HPDE6-E6E7 (cell line): ENCODE measurements at regions not wholly inside any gene's neighbourhood (a gene's known extent, or its start where the extent isn't known, plus 50 kb on each side); places are given as distances from the start of the nearest gene placed in this dataset.
"Not testable (repeated sequence)": the region's sequence is repeated elsewhere in the genome, so short reads cannot be mapped to it uniquely, and the experiment has no call there.

Experiments used
- DNase-seq: peaks from one replicate; pipeline ENCODE4 v3.0.0; 2011; ENCODE audit warnings: missing footprints; ENCODE audit errors: extremely low spot score

DNA sequence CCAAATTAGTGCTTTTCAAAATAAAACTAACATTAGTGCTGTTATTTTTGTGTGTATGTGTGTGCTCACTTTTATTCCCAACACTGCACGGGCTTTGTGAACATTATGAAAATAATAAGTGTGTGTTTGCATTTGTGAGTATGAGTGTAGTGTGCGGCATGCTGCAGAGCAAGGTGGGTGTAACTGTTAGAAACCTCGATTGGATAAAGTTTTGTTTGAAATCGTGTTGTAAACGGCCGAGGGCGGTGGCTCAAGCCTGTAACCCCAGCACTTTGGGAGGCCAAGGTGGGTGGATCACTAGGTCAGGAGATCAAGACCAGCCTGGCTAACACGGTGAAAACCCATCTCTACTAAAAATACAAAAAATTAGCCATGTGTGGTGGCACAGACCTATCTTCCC lies 352.0 kb downstream of the MDFIC start:
- DNase-seq = not testable (repeated sequence)

DNA sequence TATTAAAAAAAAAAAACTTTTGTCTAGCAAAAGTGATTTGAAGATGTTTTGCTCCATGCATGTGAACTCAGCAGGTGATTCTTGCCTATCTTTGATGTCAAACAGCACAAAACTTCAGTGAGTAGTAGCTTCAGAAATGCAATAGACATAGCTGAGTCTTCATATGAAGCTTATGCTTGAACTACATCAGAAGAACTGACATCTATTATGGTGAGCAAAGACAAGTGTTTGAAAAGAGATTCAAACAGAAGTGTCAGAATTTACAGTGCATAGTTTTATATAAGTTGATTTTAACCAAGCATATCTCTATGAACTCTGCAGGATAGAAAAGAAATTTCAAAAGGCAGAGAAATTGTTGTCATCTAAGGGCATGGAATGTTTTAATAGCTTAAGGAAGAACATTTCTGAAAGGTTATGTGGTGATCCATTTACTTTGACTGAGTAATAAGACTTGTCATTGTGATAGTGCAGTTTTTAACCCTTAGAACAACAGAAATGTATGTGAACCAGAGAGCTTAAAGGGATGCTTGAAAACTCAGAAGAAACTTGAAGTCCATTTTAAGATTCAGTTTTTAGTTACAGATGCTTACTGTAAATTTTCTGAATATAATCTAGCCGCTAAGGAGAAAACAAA lies 351.4 kb downstream of the MDFIC start:
- no peak for DNase-seq

DNA sequence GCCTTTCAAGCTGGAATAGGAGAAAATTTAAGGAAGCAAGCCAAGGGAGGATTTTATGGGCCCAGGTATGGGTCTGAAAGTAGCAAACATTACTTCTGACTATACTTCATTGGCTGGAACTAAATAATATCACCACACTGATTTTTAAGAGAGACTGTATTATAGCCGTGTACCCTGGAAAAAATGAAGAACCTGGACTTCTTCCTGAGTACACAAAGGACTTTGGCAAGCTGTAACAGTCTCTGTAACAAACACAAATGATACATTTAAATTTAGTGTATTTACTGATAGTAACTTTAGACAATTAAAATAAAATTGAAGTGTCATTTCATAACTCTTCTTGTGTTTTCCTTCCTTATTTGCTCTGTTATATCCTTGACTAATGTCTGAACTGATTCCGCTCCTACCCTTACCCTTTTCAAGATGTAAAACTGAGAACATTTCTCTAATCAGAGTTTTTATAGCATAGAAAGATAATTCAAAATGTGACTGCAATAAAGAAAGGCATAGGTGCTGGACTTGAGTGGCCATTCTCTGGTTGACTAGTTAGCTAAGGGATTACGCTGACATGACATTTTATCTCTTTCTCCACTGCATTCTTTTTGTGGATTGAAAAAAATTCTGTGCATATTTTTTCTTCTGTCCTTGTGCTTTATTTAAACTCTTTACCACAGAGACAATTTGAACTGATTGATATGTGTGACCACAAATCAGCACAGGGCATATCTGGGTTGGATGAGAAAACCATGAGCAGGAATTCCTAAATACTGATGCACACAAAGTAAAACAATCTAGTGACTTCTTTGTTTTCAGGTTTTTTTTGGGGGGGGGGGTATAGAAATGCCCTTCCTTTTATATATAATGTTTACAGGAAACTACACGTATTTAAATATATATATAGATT lies 349.7 kb downstream of the MDFIC start:
- no peak for DNase-seq

DNA sequence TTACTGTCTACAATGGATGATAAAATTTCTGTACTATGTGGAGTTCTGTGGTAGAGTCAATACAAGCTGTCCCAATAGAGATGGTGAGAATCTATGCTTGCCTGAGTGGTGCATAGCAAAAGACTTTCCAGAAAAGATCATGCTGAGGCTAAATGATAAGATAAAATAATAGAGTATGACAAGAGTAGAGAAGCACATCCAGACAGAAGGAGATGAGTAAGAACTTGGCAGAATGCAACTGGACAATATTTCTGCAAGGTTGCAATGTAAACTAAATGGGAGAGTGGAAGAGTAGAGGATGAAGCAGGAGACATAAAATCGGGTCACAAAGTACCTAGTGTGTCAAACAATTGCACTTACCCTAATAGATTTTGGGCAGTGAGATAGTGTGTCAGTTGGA lies 347.6 kb downstream of the MDFIC start:
- DNase-seq = no peak

DNA sequence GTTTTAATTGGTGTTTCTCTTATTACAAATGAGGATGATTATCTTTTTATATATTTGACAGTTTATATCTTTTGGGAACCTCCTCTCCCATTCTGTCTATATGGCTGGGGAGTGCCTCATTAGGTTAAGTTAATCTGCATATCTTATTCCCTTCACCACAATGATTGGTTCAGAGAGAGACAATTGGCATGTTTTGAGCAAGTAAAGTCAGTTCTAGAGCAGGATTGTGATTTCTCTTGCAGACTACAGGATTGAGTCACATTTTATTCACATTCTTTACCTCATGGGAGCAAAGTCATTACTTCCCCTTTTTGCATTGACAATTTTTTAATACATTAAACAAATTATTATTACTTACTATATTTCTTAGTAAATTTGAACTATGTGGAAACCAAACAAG lies 345.6 kb downstream of the MDFIC start:
- DNase-seq = no peak

DNA sequence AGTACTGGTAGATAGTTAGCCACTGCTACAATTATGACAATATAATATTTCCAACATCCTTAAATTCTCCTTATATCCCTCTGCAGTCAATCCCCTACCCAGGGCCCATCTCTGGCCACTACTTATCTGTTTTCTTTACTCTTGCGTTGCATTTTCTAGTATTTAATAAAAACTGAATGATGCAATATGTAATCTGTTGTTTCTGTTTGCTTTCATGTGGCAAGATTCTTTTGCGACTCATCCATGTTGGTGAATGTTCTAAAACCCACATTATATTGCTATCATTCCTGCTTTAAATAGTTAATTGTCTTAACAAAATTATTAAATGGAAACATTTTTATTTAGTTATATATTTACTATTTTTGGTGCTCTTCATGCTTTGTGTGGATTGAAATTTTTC lies 338.5 kb downstream of the MDFIC start:
- DNase-seq = no peak

DNA sequence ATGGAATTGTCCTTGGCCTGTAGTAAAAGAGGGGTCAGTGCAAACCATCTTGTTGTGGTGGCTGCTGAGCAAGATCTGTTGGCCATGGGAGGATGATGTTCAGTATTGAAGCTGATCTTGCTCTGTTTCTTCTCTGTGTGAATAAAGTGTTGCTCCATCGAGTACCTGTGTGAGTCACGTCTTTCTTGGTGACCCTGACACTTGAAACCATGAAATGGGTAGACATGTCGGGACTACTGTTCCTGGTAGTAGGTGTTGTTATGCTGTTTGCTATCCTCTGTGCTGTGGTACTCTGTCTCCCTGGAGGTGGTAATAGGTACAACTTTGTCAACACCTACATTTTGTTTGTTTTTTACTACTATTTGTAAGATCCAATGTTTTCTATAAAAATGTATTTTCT lies 330.6 kb downstream of the MDFIC start:
- DNase-seq = peak; percentile 7

DNA sequence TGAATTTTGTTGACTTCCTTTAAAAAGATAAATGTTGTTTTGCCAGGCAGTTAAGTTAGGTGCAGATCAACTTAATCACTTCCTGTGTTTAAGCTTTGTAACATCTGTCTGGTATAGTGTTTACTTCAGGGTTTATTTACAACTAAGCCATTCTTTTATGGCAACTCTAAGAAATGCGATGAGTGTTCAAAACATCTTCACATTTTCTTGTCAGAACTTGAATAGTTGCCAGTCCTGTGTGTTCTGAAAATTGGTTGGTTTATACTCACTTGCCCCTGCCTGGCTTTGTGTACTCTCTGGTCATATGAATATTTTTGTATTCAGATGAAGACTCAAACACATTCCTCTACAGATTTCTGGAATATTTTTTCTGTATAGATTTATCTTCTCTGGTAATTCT lies 327.2 kb downstream of the MDFIC start:
- DNase-seq = peak; percentile 17

DNA sequence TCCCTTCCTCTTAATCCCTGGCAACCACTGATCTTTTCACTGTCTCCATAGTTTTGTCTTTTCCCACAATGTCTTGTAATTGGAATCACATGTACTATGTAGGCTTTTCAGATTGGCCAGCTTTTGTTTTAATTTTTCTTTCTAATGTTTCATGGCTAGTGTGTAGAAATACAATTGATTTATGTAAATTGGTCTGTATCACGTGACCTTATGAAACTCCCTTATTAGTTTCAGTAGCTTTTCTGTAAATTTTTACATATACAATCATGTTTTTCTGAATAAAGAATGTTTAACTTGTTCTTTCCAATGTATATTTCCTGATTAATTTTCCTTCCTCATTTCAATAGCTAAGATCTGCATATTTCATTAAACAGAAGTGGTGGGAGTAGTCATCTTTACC lies 319.3 kb downstream of the MDFIC start:
- no peak for DNase-seq

DNA sequence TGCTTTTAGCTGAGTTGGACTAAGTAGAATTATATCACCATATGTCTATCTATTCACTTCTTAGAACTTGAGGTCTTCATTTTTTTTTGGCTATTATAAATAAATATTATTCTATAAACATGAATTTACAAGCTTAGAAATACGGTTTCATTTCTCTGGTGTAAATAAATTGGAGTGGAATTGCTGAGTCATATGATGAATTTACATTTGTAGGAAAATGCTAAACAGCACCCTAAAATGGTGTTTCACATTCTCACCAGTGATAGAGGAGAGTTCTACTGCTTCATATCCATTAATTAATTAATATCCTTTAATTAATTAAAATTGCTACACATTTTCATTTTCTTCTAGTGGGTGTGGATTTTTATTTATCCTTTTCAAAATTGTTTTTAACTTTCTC lies 318.3 kb downstream of the MDFIC start:
- DNase-seq = no peak

DNA sequence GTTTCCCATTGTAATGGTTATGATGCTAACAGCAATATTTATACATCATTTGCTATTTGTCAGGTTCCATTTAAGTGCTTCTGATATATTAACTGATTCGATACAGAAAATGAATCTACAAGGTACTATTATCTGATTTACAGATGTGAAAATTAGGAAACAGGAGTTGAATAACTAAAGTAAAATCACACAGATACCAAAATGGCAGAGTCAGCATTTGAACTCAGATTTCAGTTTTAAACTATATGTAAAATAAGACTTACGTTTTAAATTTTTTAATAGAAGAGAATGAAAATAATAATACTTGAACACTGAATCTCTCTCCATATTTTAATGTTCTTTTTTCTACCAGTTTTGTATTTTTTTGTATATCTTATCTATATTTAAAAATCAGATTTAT lies 313.2 kb downstream of the MDFIC start:
- DNase-seq = no peak

DNA sequence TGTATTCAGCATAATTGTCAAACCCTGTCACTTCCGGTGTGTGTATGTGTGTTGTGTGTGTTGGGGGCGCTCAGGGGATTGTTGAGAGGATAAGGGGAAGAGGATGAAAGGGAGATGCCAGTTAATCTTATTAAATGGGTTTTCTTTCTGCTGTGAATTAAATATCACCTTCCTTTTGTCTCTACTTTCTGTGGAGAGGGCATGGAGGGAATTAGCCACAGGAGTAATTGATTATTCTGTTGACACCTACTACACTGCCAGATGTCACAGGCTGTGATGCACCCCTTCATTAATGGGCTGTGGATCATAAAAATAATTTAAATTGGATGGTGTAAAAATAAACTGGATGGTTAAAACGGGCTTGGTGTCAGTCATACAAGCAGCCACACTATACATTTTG lies 311.9 kb downstream of the MDFIC start:
- no peak for DNase-seq

DNA sequence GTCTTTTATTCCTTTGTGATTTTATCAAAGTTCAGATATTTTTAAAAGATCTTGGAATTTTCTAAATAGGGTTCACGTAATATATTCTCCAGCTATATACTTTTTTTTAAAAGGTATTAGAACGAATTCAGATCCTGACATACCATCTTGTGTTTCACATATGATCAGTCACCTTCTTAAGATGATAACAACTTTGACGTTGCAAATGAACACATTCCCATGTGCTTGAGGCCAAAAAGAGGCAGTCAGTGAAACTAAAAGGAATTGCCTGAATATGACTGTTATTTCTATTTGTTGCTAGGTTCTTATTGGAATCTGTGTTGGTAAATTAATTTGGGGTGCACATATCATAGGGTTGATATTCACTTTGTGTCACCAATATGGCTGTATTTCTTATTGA lies 310.1 kb downstream of the MDFIC start:
- no peak for DNase-seq

DNA sequence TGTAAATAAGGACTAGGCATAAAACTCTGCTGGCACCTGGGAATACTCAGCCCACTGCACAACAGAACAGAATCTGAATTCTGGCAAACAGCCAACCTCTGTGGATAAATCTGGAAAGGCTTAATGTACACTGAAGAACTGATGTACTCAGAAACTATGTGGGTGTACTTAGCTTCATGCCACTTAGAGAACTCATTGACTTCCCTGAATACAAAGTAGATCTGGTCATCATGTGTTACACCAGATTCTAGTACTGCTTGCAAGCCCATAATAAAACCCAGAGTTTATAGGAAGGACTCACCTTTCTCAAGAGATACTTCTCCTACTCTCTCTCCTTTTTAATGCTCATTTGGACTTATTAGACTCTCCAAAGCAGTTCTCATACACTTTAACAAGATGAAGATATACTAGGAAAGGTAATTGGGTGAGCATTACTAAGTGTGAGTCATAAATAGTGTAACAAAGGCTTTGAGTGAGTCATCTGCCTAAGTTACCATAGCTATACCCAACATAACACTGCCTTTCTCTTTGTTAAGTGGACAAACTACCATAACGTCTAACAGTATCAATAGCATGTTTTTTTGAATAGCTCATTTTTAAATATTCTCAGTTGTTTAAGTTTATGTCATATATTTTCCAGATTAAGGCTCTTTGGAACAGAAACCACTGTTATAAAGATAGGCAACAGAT lies 309.1 kb downstream of the MDFIC start:
- DNase-seq = peak; percentile 66

DNA sequence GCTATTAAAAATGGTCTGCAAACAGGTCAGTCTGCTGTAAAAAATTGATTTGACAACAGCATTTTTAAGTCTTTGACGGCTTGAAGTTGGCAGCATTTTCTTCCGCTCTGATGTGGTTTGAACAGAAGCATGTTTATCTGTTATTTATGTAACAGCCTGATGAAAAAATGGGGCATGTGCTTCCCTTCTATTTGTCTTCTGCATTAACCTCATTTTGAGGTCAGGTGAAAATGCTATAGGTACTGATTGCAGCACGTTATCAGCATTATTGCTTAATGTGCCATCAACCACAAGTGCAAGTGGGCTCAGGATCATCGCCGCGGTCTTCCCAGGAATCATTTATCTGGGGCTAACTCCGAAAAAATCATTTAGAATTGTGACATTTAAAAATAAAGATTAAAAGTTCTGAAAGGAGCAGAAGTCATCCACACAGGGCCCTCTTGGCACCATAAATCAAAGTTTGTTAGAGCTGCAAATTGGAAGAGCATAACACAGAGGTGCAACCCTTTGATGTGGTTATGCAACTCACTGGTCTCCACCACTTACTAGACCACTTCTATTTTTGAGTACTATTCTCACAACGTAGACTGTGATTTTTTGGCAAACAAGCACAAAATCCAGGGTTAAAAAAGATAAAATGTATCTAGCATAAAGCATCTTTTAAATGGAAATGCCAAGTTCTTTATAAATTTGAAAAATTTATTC lies 307.7 kb downstream of the MDFIC start:
- DNase-seq = no peak

DNA sequence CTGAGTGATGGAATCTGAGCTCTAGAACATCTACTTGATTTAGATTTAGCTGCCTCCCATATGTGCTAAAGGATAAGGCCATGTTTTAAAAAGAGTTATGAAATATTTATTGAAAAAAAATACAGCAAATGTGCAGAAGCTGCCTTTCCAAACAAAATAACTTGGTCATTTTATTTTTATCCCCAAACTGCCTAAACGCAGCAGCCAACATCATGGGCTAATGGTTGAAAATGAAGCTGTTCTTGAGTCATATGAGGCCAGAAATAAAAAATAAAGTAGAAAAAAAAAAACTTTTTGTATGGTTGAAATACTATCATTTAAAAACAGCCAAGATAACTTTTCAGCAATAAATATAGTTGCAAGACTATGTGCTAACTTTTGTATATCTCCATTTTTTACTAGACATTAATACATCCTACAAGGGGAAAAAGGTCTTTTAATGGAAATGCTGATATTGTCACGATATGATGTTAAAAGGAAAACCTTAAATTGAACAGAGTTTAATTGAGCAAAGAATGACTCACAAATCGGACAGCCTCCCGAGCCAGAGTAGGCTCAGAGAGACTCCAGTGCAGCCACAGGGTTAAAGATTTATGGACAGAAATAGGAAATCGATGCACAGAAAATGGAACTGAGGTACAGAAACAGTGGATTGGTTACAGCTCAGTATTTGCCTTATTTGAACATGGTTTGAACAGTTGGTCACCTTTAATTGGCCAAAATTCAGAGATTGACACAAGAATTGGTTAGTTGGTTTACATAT lies 305.8 kb downstream of the MDFIC start:
- no peak for DNase-seq

DNA sequence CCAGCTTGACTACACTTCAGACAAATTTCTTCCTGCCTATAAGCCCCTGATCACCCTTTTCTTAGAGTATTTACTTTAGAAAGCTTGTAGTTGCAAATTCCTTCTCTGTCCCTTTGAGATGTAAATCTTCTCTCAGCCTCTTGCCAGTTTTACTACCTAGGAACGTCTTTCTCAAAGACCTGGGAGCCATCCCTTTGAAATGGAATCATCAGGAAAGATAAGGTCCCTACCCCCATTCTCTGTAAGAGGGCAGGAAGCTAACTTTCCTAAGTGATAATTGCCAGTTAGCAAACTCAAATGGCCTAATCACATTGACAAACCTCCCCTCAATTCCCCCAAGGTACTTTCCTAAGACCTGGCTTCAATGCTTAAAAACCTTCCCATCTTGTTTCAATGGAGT lies 304.5 kb downstream of the MDFIC start:
- no peak for DNase-seq

DNA sequence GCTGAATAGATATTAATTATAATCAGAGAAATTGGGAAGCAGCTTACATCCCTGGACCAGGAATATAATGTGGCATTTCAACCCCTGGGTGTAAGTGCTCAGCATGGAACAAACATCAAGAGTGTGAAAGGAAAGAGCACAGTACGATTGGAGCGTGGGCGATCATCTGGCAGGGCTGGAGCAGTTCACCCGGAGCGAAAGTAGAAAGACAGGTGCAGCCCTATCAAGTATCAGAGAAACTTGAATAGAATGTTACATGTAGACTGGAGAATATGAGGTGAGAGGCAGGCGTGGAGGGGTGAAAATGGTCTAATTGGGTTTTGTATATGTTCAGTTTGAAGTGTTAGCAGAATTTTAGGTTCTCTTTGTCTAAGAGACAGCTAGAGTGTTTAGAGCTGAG lies 303.0 kb downstream of the MDFIC start:
- no peak for DNase-seq

DNA sequence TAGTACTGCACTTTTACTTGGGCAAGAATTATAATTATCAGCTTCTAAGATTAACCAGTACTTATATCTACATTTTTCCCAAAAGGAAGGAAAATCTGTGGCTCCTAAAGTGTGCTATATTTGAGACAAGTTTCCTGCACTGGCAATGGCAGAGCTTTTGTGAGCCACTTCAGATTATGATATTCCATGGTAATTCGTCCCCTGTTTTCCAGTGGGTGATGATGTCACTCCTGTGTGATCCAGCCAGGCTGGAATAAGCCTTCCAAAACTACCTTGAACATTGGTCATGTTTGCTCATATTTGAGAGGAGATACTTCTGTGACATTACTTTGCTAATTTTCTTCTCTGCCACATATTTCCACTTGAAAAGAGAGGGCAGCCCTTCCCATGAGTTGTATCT lies 302.1 kb downstream of the MDFIC start:
- no peak for DNase-seq

DNA sequence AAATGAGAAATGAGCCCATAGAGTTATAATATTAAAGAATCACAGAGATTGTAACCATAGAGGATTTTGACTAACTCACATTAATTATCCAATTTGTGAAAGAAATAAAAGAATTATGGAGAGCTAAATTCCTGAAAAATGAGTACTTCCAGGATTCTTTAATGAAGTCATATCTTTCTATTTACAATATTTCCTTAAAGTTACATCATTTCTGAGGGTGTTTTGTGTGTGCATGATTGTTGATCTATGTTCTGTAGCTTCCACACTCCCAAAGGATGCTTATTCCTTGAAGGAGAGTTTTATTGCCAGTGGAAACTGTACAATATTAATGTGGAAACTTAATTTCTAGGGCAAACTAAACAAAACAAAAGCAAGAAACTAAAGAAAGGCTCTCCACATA lies 299.6 kb downstream of the MDFIC start:
- DNase-seq = no peak

DNA sequence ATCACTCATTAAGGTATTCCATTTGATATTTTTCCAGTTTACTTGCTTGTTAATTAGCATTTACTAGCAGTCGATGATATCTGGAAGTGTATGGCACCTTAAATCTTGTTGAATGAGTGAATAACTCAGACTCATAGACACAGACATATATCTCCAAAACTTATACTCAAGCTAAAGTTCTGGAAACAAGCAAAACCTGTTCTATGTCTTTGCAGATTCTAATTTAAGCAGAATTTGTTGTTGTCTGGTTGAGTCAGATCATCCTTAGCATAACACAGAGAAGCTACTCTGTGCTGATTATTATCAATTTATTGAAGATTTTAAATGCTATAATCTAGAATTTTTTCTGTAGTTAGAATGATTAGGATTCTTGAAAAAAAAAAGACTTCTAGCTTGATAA lies 296.2 kb downstream of the MDFIC start:
- no peak for DNase-seq

DNA sequence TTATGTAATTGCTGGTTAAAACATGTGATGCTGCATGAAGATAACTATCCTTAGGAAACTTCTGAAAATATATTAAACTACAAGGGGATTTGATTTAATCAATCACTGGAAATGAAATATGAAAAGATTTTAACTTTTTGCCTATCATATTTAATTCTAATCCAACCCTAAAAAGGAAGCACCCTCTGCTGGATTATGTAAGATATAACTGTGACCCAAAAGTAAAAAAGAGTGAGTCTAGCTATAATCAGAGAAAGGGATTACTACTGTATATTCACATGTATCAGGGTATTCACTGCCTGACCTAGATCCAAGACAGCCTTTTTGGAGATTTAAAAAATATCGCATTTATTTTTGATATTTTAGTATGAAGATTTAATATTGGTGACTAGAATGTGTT lies 295.5 kb downstream of the MDFIC start:
- DNase-seq = no peak
